Karpas-422 (cell line): ENCODE measurements at regions not wholly inside any gene's neighbourhood (a gene's known extent, or its start where the extent isn't known, plus 50 kb on each side); places are given as distances from the start of the nearest gene placed in this dataset.

Experiments used
- DNase-seq: peaks from one replicate; pipeline ENCODE4 v3.0.0-alpha.2; 2015
- H2AFZ ChIP-seq: fragments of 200-600 bp; sonication (generic); 2 replicates; pipeline ENCODE4 v1.6.1; 2014; ENCODE audit warnings: antibody characterized with exemption, low read length, mixed read lengths
- H3K27ac ChIP-seq: fragments of 200-600 bp; sonication (generic); 2 replicates; pipeline ENCODE4 v1.5.1; 2014; ENCODE audit warnings: mild to moderate bottlenecking, low read length, moderate library complexity
- H3K27me3 ChIP-seq: fragments of 200-600 bp; sonication (generic); 2 replicates; pipeline ENCODE4 v1.6.1; 2014; ENCODE audit warnings: low read length, mixed read lengths
- H3K36me3 ChIP-seq: fragments of 200-600 bp; sonication (generic); 2 replicates; pipeline ENCODE4 v1.6.1; 2014; ENCODE audit warnings: low read length, mixed read lengths; ENCODE audit not compliant: insufficient read depth
- H3K4me1 ChIP-seq: fragments of 200-600 bp; sonication (generic); 2 replicates; pipeline ENCODE4 v1.6.1; 2014; ENCODE audit warnings: mild to moderate bottlenecking, low read length, mixed read lengths
- H3K4me2 ChIP-seq: fragments of 200-600 bp; sonication (generic); 2 replicates; pipeline ENCODE4 v1.6.1; 2014; ENCODE audit warnings: low read length, low read depth, mild to moderate bottlenecking; ENCODE audit not compliant: poor library complexity, severe bottlenecking
- H3K4me3 ChIP-seq: fragments of 200-600 bp; sonication (generic); 2 replicates; pipeline ENCODE4 v1.5.1; 2014; ENCODE audit warnings: mild to moderate bottlenecking, antibody characterized with exemption, low read length, mixed read lengths
- H3K79me2 ChIP-seq: fragments of 200-600 bp; sonication (generic); 2 replicates; pipeline ENCODE4 v1.6.1; 2014; ENCODE audit warnings: mild to moderate bottlenecking, low read length, mixed read lengths
- H3K9ac ChIP-seq: fragments of 200-600 bp; sonication (generic); 2 replicates; pipeline ENCODE4 v1.6.0; 2014; ENCODE audit warnings: low read length
- H3K9me2 ChIP-seq: fragments of 200-600 bp; sonication (generic), shearing (Covaris generic); replicated peaks from 2 replicates; pipeline ENCODE4 v1.6.0; 2014; ENCODE audit warnings: mild to moderate bottlenecking, low read length, moderate library complexity; ENCODE audit not compliant: insufficient read depth
- H3K9me3 ChIP-seq: fragments of 300-700, 200-600 bp; sonication (generic); 2 replicates; pipeline ENCODE4 v1.6.1; 2014; ENCODE audit warnings: low read length, mixed read lengths
- H4K20me1 ChIP-seq: fragments of 200-600 bp; sonication (generic); 2 replicates; pipeline ENCODE4 v1.6.1; 2014; ENCODE audit warnings: mild to moderate bottlenecking, antibody characterized with exemption, low read length, low read depth; ENCODE audit not compliant: insufficient read depth

- H3K27me3 ChIP-seq, result no peaks in the 10 kb centered on the region
- no peaks in the 10 kb centered on the region for H3K79me2 ChIP-seq
- H3K9me3 ChIP-seq, result no peaks in the 10 kb centered on the region
- H3K36me3 ChIP-seq, result no peaks in the 10 kb centered on the region
- no peak overlapping the region for H3K4me3 ChIP-seq
- H3K4me1 ChIP-seq, result no peaks in the 10 kb centered on the region
- H2AFZ ChIP-seq, result no peak overlapping the region
- no peaks in the 10 kb centered on the region for H3K9me2 ChIP-seq
- H3K4me2 ChIP-seq, result no peak overlapping the region
- no peak for DNase-seq
- H3K9ac ChIP-seq, result no peak overlapping the region
- H4K20me1 ChIP-seq, result no peaks in the 10 kb centered on the region
- H3K27ac ChIP-seq, result no peak overlapping the region
Measured at GRCh38 chr2:180927030-180927686, 53.2 kb upstream of the UBE2E3 start.

GRCh38 chr2:180925700-180926099 is 54.7 kb upstream of the UBE2E3 start:
- Histone ChIP-seq H3K9me2 (no peaks in the 10 kb centered on the region), H3K4me2 (no peak overlapping the region), H3K27me3 (no peaks in the 10 kb centered on the region), H3K79me2 (no peaks in the 10 kb centered on the region), H3K4me3 (no peak overlapping the region), H3K4me1 (no peaks in the 10 kb centered on the region), H3K9me3 (no peaks in the 10 kb centered on the region), H3K9ac (no peak overlapping the region), H4K20me1 (no peaks in the 10 kb centered on the region), H3K36me3 (no peaks in the 10 kb centered on the region), H3K27ac (no peak overlapping the region), H2AFZ (no peak overlapping the region)
- DNase-seq, result no peak

DNA sequence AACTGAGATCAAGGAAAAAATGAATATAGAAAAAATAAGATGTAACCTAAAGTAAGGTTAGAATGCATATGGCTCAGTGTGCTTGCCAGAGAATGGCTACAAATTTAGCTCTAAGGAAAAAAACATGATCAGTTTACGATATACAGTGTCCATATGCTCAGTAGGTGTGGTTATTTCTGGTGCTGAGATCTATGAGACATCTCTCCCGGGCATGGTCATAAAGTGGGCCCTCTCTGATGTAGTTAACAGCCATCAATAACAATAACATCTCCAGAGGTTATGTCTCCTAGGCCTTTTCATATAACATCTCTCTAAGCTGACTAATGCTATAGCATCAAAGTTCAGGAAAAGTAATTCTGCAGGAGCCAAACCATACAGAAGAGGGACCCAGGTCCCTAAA is 56.3 kb upstream of the UBE2E3 start:
- no peak overlapping the region for H3K27ac ChIP-seq
- no peaks in the 10 kb centered on the region for H3K9me3 ChIP-seq
- H3K9ac ChIP-seq, result no peak overlapping the region
- H2AFZ ChIP-seq, result no peak overlapping the region
- H4K20me1 ChIP-seq, result no peaks in the 10 kb centered on the region
- no peaks in the 10 kb centered on the region for H3K9me2 ChIP-seq
- H3K36me3 ChIP-seq, result no peaks in the 10 kb centered on the region
- no peak overlapping the region for H3K4me3 ChIP-seq
- no peak for DNase-seq
- no peaks in the 10 kb centered on the region for H3K27me3 ChIP-seq
- H3K4me2 ChIP-seq, result no peak overlapping the region
- H3K79me2 ChIP-seq, result no peaks in the 10 kb centered on the region
- H3K4me1 ChIP-seq, result no peaks in the 10 kb centered on the region

- H3K27me3 ChIP-seq, result no peaks in the 10 kb centered on the region
- no peaks in the 10 kb centered on the region for H3K9me3 ChIP-seq
- no peak overlapping the region for H3K27ac ChIP-seq
- no peaks in the 10 kb centered on the region for H3K4me1 ChIP-seq
- H3K9me2 ChIP-seq, result no peaks in the 10 kb centered on the region
- H3K4me3 ChIP-seq, result no peak overlapping the region
- H3K4me2 ChIP-seq, result no peak overlapping the region
- no peaks in the 10 kb centered on the region for H4K20me1 ChIP-seq
- no peaks in the 10 kb centered on the region for H3K36me3 ChIP-seq
- no peak overlapping the region for H2AFZ ChIP-seq
- DNase-seq, result no peak
- H3K9ac ChIP-seq, result no peak overlapping the region
- H3K79me2 ChIP-seq, result no peaks in the 10 kb centered on the region
Measured at GRCh38 chr2:180910831-180911665, 69.4 kb upstream of the UBE2E3 start.

- Histone ChIP-seq H3K36me3 (no peaks in the 10 kb centered on the region), H4K20me1 (no peaks in the 10 kb centered on the region), H3K4me1 (no peaks in the 10 kb centered on the region), H3K9ac (no peak overlapping the region), H3K4me3 (no peak overlapping the region), H3K4me2 (no peak overlapping the region), H3K27ac (no peak overlapping the region), H3K9me3 (no peaks in the 10 kb centered on the region), H3K27me3 (no peaks in the 10 kb centered on the region), H3K79me2 (no peaks in the 10 kb centered on the region), H3K9me2 (no peaks in the 10 kb centered on the region), H2AFZ (no peak overlapping the region)
- DNase-seq, result no peak
Measured at GRCh38 chr2:180907731-180908130, 72.7 kb upstream of the UBE2E3 start.

DNA sequence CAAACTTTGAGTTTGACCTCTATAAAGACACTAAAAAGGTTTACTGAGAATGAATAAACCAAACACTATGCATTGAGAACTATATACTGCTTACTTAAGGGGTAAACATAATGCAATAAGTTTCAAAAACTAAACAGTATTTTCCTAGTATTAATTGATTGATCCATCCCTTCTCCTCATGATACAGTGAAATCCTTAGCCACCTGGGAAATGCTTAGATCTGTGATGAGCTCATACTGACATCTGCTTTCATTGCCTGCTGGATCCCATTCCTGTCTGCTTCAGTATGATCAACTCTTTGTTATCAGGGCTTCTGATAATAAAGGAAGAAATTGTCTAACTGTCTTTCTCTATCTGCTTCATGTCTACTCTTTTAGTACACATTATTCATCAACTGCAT is 74.9 kb upstream of the UBE2E3 start:
- Histone ChIP-seq H3K27me3 (no peaks in the 10 kb centered on the region), H3K9me2 (no peaks in the 10 kb centered on the region), H3K4me1 (no peaks in the 10 kb centered on the region), H3K36me3 (no peaks in the 10 kb centered on the region), H3K27ac (no peak overlapping the region), H2AFZ (no peak overlapping the region), H3K79me2 (no peaks in the 10 kb centered on the region), H3K9me3 (no peaks in the 10 kb centered on the region), H3K9ac (no peak overlapping the region), H4K20me1 (no peaks in the 10 kb centered on the region), H3K4me3 (no peak overlapping the region), H3K4me2 (no peak overlapping the region)
- DNase-seq, result no peak

DNA sequence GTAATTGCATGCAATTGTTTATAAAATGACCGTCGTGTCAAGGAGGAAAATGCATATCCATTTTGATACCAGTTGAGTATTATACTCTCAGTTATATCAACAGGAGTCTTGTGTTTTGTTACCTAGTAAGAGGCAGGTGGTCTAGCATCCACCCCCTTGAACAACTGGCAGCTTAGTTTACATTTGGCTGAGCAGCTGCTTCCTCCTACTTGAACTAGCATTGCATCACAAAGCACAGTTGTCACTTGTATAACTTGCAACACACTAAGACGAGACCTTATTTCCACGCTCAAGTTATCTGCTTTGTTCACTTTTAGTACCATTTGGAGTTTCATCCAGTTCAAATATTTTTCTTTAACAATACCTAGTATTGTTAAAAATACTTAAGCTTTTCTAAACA is 75.4 kb upstream of the UBE2E3 start:
- no peak overlapping the region for H3K4me2 ChIP-seq
- no peaks in the 10 kb centered on the region for H3K9me3 ChIP-seq
- H4K20me1 ChIP-seq, result no peaks in the 10 kb centered on the region
- H2AFZ ChIP-seq, result no peak overlapping the region
- no peak overlapping the region for H3K9ac ChIP-seq
- H3K9me2 ChIP-seq, result no peaks in the 10 kb centered on the region
- no peak overlapping the region for H3K27ac ChIP-seq
- no peak for DNase-seq
- H3K4me1 ChIP-seq, result no peaks in the 10 kb centered on the region
- H3K79me2 ChIP-seq, result no peaks in the 10 kb centered on the region
- no peaks in the 10 kb centered on the region for H3K27me3 ChIP-seq
- H3K36me3 ChIP-seq, result no peaks in the 10 kb centered on the region
- no peak overlapping the region for H3K4me3 ChIP-seq

GRCh38 chr2:180901331-180901730 is 79.1 kb upstream of the UBE2E3 start:
- no peak for DNase-seq
- Histone ChIP-seq H3K79me2 (no peaks in the 10 kb centered on the region), H4K20me1 (no peaks in the 10 kb centered on the region), H3K9me3 (no peaks in the 10 kb centered on the region), H2AFZ (no peak overlapping the region), H3K27ac (no peak overlapping the region), H3K4me1 (no peaks in the 10 kb centered on the region), H3K4me3 (no peak overlapping the region), H3K4me2 (no peak overlapping the region), H3K9ac (no peak overlapping the region), H3K27me3 (no peaks in the 10 kb centered on the region), H3K36me3 (no peaks in the 10 kb centered on the region), H3K9me2 (no peaks in the 10 kb centered on the region)
